AG08396 (cell line): ENCODE measurements at regions not wholly inside any gene's neighbourhood (a gene's known extent, or its start where the extent isn't known, plus 50 kb on each side); places are given as distances from the start of the nearest gene placed in this dataset.

ENCODE experiments used
- DNase-seq: peaks from one replicate; pipeline ENCODE4 v3.0.0; 2012; ENCODE audit warnings: low spot score, mixed read lengths

GRCh38 chr21:26784974-26785373 is 60.2 kb downstream of the ADAMTS1 start:
- no peak for DNase-seq

- DNase-seq = no peak
Observed at GRCh38 chr21:26783466-26784195, 61.6 kb downstream of the ADAMTS1 start.

- DNase-seq = no peak
Observed at GRCh38 chr21:26782747-26783146, 62.5 kb downstream of the ADAMTS1 start.

- no peak for DNase-seq
Observed at GRCh38 chr21:26782331-26782730, 62.9 kb downstream of the ADAMTS1 start.

- no peak for DNase-seq
Observed at GRCh38 chr21:26781331-26781730, 63.9 kb downstream of the ADAMTS1 start.

- no peak for DNase-seq
Observed at GRCh38 chr21:26777166-26777565, 68.0 kb downstream of the ADAMTS1 start.

- peak; percentile 14 for DNase-seq
Observed at GRCh38 chr21:26776310-26777021, 68.7 kb downstream of the ADAMTS1 start.

GRCh38 chr21:26773058-26773457 is 72.2 kb downstream of the ADAMTS1 start:
- DNase-seq = no peak

- no peak for DNase-seq
Observed at GRCh38 chr21:26769613-26770188, 75.5 kb downstream of the ADAMTS1 start.

- DNase-seq = no peak
Observed at GRCh38 chr21:26766826-26767325, 78.3 kb downstream of the ADAMTS1 start.

- no peak for DNase-seq
Observed at GRCh38 chr21:26761174-26761915, 83.9 kb downstream of the ADAMTS1 start.

- no peak for DNase-seq
Observed at GRCh38 chr21:26759731-26760130, 85.5 kb downstream of the ADAMTS1 start.

GRCh38 chr21:26758083-26758880 is 86.9 kb downstream of the ADAMTS1 start:
- no peak for DNase-seq

GRCh38 chr21:26756491-26757159 is 88.6 kb downstream of the ADAMTS1 start:
- DNase-seq = no peak

GRCh38 chr21:26754853-26755252 is 90.4 kb downstream of the ADAMTS1 start:
- no peak for DNase-seq

GRCh38 chr21:26753822-26754221 is 91.4 kb downstream of the ADAMTS1 start:
- DNase-seq = no peak

- DNase-seq = no peak
Observed at GRCh38 chr21:26752849-26753248, 92.4 kb downstream of the ADAMTS1 start.

GRCh38 chr21:26751305-26751704 is 93.9 kb downstream of the ADAMTS1 start:
- DNase-seq = no peak

GRCh38 chr21:26748066-26748465 is 97.1 kb downstream of the ADAMTS1 start:
- DNase-seq = no peak

- no peak for DNase-seq
Observed at GRCh38 chr21:26747216-26747615, 98.0 kb downstream of the ADAMTS1 start.

- no peak for DNase-seq
Observed at GRCh38 chr21:26743524-26743923, 101.7 kb downstream of the ADAMTS1 start.
